GM12872 (cell line): ENCODE measurements at regions not wholly inside any gene's neighbourhood (a gene's known extent, or its start where the extent isn't known, plus 50 kb on each side); places are given as distances from the start of the nearest gene placed in this dataset.

ENCODE experiments used
- CTCF ChIP-seq: IDR thresholded peaks from 3 replicates; pipeline ENCODE4 v1.5.1; 2011; ENCODE audit warnings: low read depth, mild to moderate bottlenecking, low read length, moderate library complexity; ENCODE audit not compliant: insufficient read depth

- no peak for TF ChIP-seq CTCF
These were observed 364.5 kb upstream of the CITED2 start for GRCh38 chr6:139738801-139739455.

GRCh38 chr6:139736325-139736906 is 362.0 kb upstream of the CITED2 start:
- no peak for TF ChIP-seq CTCF

GRCh38 chr6:139732451-139732850 is 358.0 kb upstream of the CITED2 start:
- TF ChIP-seq CTCF, result no peak

DNA sequence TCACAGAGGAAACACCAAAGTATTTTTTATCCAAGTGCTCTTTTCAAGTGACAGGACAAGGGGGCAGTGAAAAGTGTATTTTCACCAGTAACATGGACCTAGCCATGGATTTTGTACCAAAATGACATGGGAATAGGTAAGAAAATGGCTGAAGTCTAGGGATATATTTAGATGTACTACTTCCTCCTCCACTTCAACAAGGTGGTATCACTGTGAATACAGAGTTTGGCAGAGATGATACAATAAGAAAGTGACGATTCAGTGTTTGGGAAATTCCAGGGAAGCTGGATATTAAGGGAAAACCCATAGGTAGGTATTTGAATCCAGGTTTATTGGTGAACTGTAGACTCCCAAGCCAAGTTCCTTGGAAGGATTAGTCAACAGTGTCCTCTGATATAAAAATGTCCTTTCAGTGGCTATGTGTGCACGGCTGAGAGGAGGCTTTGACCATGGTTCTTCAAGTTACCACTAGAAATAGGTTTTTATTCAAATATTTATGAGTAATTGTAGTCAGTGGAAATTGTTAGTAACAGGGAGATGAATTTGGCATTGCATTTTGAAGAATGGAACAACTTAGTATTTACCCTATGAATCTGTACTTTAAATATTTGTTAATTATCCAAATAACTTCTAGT is 356.0 kb upstream of the CITED2 start:
- no peak for TF ChIP-seq CTCF

GRCh38 chr6:139728876-139729427 is 354.5 kb upstream of the CITED2 start:
- no peak for TF ChIP-seq CTCF

DNA sequence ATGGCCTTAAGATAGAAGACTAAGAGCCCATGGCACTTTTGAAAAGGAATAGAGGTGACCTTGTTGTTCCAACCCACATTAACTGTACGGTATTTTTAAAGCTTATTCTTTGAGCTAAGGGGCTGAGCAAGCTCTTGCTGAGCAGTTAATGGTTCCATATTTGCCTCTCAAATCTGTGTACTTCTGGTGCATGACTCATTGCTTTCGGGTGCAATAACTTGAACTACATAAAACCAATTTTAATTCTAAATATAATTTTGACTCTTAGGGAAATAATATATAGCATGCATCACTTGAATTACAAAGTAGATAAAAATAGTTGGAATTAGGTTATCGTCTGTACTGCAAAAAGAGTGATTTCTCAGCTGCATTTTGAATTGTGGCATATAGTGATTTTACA is 348.1 kb upstream of the CITED2 start:
- TF ChIP-seq CTCF, result no peak

- TF ChIP-seq CTCF, result no peak
These were observed 347.5 kb upstream of the CITED2 start for GRCh38 chr6:139721954-139722353.
